Esophagus muscularis mucosa (tissue), 4 donors: ENCODE measurements at regions not wholly inside any gene's neighbourhood (a gene's known extent, or its start where the extent isn't known, plus 50 kb on each side); places are given as distances from the start of the nearest gene placed in this dataset.

ENCODE experiments used
- EP300 ChIP-seq: sonication (generic); formaldehyde crosslinking; IDR thresholded peaks from one replicate; pipeline ENCODE4 v1.6.1; 2017; ENCODE audit warnings: antibody characterized with exemption
- POLR2A ChIP-seq: fragments of 450-650 bp; IDR thresholded peaks from one replicate; pipeline ENCODE4 v1.6.1; 2017; ENCODE audit warnings: antibody characterized with exemption, moderate library complexity, mild to moderate bottlenecking, low read depth
- POLR2AphosphoS5 ChIP-seq, 2 donors: sonication (generic); formaldehyde crosslinking; IDR thresholded peaks; one replicate each; pipeline ENCODE4 v1.6.1; 2017; ENCODE audit warnings: antibody characterized with exemption in 2 of 2
- TF ChIP-seq, protein P1 (sequence below), 3 experiments: fragments of 200-600 bp in 2 of 3; fragments of 450-650 bp in 1 of 3; sonication (generic) in 2 of 3; IDR thresholded peaks; one replicate each; pipeline ENCODE4 v1.5.1; 2017 to 2019; ENCODE audit warnings: antibody characterized with exemption in 3 of 3, mild to moderate bottlenecking in 2 of 3, moderate library complexity in 1 of 3

- TF ChIP-seq POLR2A: no peak
- TF ChIP-seq, protein P1, sequence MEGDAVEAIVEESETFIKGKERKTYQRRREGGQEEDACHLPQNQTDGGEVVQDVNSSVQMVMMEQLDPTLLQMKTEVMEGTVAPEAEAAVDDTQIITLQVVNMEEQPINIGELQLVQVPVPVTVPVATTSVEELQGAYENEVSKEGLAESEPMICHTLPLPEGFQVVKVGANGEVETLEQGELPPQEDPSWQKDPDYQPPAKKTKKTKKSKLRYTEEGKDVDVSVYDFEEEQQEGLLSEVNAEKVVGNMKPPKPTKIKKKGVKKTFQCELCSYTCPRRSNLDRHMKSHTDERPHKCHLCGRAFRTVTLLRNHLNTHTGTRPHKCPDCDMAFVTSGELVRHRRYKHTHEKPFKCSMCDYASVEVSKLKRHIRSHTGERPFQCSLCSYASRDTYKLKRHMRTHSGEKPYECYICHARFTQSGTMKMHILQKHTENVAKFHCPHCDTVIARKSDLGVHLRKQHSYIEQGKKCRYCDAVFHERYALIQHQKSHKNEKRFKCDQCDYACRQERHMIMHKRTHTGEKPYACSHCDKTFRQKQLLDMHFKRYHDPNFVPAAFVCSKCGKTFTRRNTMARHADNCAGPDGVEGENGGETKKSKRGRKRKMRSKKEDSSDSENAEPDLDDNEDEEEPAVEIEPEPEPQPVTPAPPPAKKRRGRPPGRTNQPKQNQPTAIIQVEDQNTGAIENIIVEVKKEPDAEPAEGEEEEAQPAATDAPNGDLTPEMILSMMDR (IDR thresholded peaks at IDR 0.05): peak in 1 of 3 experiments; percentile 8
- TF ChIP-seq POLR2AphosphoS5 (IDR thresholded peaks at IDR 0.05): peak in 1 of 2 donors; percentile 37
- no peak for TF ChIP-seq EP300
Observed at GRCh38 chr16:85209526-85210121, 97.4 kb upstream of the CIBAR2 start.
